Stimulated activated CD4-positive, alpha-beta T cell treated with anti-CD3 and anti-CD28 coated beads, Interleukin-1b, Interleukin-23, amount 100 ng/mL, for 1 hour (primary cell): ENCODE measurements at regions not wholly inside any gene's neighbourhood (a gene's known extent, or its start where the extent isn't known, plus 50 kb on each side); places are given as distances from the start of the nearest gene placed in this dataset.
"Not testable (repeated sequence)": the region's sequence is repeated elsewhere in the genome, so short reads cannot be mapped to it uniquely, and the experiment has no call there.

Source experiments
- DNase-seq, 2 donors: peaks; one replicate each; pipeline ENCODE4 v3.0.0-alpha.2; 2020; ENCODE audit warnings: low read depth in 2 of 2

DNA sequence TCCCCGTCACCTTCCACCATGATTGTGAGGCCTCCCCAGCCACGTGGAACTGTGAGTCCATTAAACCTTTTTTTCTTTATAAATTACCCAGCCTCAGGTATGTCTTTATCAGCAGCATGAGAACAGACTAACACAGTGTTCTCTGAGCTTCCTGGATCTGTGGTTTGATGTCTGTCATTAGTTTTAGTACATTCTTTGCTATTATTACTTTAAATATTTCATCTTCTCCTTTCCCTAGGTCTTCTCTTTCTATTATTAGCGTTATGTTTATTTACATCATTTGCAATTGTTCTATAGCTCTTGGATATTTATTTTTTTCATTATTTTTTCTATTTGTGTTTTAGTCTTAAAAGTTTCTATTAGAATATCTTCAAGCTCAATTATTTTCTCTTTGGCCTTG is 1293.4 kb downstream of the GATA3 start:
- DNase-seq = not testable (repeated sequence)

- no peak for DNase-seq
Measured at GRCh38 chr10:9357471-9357870, 1303.0 kb downstream of the GATA3 start.

DNA sequence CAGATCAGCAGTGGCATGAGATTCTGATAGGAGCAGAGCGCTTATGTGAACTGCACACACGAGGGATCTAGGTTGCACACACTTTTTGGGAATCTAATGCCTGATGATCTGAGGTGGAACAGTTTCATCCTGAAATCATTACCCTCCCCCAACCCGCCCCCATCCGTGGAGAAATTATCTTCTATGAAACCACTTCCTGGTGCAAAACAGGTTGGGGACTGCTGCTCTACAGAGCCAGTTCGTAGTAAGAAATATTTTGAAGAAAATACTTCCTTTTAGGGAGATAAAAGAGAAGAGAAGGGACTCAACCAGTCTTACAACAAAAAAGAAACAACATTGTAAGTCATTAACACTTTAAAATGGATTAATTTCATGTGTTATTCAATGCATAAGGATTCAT is 1308.2 kb downstream of the GATA3 start:
- DNase-seq = no peak

- DNase-seq = no peak
Measured at GRCh38 chr10:9379183-9379582, 1324.7 kb downstream of the GATA3 start.

- DNase-seq = no peak
Measured at GRCh38 chr10:9381733-9382532, 1327.4 kb downstream of the GATA3 start.

DNA sequence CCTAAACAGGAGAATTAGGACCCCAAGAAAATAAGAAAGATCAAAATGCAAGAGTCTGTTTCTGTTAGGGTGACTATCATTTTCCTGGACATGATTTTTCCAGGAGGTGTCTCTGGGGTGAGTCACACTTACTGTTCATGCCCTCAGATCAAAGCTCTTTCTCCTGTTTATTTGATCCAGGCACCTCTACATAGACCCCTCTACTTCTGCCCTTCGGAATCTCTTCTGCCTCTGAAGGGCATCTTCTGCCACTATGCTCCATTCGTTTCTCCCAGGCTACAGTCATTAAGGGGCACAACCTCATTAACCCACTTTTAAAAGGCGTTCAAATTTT is 1328.0 kb downstream of the GATA3 start:
- DNase-seq = no peak

DNA sequence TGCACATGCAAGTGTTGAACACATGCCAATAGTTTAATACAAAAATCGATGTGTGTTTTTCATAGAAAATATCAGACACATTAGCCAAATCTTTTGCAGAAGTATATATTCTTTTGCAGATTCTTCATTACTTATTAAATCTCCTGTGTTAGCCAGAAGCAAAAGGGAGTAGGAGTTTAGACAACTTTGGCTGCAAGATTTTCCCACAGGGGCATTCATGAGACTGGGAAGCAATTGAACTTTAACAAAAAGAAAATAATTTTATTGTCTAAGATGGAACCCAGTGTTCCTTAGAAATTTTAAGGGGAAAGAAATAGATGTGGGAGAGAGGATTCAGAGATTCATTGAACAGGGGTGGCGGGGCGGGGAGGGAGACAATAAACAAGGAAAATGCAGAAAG is 1336.0 kb downstream of the GATA3 start:
- no peak for DNase-seq

- DNase-seq = no peak
Measured at GRCh38 chr10:9399275-9399983, 1344.9 kb downstream of the GATA3 start.

DNA sequence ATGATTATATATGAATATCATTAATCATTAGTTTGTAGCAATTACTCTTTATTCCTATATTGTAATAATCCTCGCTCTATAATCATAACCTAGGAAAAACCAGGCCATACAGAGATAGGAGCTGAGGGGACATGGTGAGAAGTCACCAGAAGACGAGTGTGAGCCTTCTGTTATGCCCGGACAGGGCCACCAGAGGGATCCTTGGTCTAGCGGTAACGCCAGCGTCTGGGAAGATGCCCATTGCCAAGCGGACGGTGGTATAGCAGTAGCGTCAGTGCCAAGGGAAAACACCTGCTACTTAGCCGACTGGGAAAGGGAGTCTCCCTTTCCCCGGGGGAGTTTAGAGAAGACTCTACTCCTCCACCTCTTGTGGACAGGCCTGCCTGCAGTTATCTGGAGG is 1347.6 kb downstream of the GATA3 start:
- not testable (repeated sequence) for DNase-seq

GRCh38 chr10:9402507-9403195 is 1348.2 kb downstream of the GATA3 start:
- not testable (repeated sequence) for DNase-seq

DNA sequence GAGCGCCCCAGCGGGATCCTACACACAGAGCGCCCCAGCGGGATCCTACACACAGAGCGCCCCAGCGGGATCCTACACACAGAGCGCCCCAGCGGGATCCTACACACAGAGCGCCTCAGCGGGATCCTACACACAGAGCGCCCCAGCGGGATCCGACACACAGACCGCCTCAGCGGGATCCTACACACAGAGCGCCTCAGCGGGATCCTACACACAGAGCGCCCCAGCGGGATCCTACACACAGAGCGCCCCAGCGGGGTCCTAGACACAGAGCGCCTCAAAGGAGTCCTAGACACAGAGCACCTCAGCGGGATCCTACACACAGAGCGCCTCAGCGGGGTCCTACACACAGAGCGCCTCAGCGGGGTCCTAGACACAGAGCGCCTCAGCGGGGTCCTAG is 1352.7 kb downstream of the GATA3 start:
- DNase-seq = not testable (repeated sequence)

- DNase-seq = no peak
Measured at GRCh38 chr10:9416331-9416730, 1361.8 kb downstream of the GATA3 start.

- DNase-seq = no peak
Measured at GRCh38 chr10:9419757-9420156, 1365.3 kb downstream of the GATA3 start.

GRCh38 chr10:9427209-9427608 is 1372.7 kb downstream of the GATA3 start:
- DNase-seq = no peak

DNA sequence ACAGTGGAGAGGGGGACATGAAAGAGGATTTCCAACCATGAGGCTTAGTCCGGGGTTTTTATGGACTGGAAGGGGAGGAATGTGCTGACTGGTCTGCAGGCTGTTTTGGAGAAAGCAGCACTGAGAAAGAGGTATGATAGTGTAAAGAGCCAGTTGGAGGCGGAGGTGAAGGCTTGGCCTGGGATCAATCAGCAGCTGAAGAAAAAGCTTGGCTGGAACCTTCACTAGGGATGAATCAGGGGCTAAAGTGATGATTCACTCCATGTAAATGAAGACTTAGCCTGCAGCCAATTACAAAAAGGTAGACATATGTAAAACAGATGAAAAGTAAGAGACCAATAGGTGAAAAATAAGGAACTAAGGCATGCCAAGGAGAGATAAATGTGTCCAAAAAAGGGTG is 1382.6 kb downstream of the GATA3 start:
- DNase-seq = no peak

- DNase-seq = no peak
Measured at GRCh38 chr10:9443758-9444157, 1389.3 kb downstream of the GATA3 start.

DNA sequence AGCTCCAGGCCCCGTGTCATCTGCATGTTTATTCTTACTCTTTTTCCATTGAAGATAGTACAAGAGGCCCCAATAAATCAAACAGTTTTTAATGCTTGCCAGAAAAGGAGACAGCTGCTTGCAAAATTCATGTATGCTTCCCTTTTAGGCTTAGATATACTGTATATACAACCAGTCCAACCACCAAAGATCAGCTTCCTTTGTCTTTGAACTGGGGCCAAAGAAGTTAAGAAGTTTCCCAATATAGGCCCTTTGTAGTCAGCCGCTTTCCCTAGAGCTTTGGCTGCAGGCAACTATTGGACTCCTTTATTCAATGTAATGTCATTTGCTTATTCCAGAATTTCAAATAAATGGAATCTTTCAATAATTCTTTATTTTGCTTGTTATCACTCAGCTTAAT is 1395.0 kb downstream of the GATA3 start:
- DNase-seq = no peak

DNA sequence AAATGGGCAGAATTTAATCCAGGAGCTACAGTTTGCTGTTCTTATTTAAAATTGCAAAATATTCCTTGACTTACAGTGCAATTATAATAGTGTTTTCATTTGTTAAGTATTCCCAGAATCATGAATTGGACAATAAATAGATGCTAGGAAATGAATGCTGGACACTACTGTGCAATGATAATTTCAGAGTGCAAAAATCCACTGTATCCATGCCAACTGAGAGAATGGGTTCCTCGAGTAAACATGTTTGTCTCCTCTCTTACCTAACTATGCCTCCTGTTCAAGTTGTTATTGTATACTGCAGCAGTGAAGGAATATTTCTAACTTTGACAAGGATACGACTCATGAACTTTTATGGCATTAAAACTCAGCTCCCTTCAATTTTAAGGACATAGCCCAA is 1396.3 kb downstream of the GATA3 start:
- no peak for DNase-seq

DNA sequence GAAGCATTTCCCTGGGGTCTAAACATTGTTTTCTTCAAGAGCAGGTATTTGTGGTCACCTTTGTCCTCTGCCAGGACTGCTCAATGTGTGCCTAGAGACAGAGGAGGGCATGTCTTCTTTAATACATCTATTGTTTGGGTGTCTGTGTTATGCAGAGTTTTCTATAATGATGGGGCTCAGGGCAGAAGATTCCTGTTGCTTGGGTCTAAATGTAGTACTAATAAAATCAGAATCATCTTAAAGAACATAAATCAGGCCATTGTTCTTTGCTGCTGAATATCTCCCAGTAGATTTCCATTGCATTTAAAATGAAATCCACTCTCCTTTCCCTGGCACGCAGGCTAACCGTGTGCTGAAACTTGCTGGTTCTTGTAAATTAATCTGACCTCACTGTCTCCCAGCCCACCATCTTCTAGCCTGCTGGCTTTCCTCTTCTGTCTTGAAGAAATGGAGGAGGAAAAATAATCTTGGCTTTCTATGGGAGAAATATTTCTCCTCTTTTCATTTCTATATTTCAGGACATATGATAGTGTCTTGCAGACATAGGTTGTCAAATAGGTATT is 1396.8 kb downstream of the GATA3 start:
- no peak for DNase-seq

DNA sequence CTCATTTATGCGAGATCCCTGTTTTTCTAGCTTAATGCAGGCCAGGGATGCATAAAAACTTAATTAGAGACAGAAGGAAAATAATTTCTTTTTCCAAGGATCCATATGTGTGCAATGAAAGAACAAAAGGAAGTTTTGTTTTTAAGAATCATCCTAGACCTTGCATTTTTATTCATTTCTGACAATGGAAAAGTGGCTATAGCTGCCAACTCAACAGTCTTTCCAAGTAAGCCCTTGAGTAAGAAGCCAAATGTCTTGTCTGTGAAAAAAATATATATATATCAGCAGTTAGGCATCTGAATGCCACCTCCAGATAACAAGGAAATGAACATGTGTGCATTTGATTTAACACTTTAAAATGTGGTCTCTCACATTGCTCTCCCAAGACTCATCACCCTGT is 1397.6 kb downstream of the GATA3 start:
- DNase-seq = no peak

DNA sequence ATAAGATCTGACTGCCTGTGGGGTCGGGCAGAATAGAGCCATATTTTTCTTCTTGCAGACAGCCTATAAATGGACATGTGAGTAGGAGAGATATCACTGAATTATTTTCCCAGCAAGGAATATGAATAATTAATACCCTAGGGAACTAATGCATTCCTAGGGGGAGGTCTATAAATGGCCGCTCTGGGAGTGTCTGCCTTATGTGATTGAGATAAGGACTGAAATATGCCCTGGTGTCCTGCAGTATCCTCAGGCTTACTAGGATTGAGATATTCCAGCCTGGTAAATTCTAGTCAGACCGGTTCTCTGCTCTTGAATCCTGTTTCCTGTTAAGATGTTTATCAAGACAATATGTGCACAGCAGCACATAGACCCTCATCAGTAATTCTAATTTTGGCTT is 1399.4 kb downstream of the GATA3 start:
- not testable (repeated sequence) for DNase-seq

DNA sequence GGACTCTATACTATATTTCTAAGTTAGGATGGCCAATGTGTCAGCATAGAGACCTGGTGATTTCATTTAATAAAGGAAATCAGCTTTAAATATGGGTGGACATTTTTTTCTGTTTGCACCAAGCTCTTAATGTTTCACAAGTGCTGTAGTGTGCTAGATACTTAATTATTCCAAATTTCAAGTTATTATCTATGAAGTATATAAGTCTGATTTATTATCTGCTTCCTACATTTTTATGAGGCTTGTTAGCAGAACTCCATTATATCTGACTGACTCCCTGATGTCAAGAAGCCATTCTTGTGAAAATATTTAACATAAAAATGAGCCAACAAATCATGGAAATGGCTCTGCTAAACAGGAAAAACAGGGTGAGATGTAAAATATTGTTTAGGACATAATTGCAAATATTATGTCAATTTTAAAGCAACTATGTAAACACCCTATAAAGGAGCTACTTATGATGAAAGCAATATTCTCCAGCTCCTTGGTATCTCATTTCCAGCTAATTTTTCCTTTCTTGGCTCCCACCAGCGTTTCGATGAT is 1415.2 kb downstream of the GATA3 start:
- DNase-seq = no peak
